ENCODE measurements at regions not wholly inside any gene's neighbourhood (a gene's known extent, or its start where the extent isn't known, plus 50 kb on each side); places are given as distances from the start of the nearest gene placed in this dataset.

DNA sequence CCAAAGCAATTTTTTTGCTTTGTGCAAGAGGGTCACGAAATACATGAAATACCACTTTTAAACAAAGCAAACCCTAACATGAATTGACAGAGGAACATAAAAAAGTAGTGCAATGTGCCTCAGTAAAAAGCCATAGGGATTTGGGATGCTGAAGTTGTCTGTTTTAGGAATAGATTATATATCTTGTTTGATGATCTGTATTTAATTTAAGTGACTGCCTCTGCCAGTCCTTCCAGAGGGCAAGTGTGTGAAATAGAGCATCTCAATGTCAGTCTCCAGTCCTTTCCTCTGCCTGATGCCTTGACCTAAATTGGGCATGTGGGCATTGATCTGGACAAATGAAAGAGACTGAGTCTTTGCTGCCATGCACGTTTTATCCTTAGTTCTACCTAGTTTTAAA, 222.8 kb downstream of the PTPRC start:
- no peak for DNase-seq (ENCODE audit: low read depth in 2 of 3, low spot score in 2 of 3)

DNA sequence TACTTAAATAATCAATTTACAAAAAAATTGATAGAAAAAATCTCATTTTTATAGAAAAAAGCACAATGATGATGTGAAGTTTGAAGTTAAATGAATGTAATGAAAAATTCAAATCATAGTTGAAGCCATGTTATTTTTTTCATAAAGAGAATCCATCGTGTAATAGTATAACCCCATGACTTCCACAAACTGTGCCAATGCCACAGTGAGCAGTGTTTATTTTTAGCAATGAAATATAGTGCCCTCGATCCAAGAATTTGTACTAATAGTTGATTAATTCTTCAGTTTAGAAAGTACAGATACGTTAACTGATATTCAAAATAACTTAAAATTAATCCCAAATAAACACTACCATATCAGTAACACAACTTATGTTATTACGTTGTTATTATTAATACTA, 225.9 kb downstream of the PTPRC start:
- DNase-seq (ENCODE audit: low read depth in 2 of 3, low spot score in 2 of 3) = no peak

DNA sequence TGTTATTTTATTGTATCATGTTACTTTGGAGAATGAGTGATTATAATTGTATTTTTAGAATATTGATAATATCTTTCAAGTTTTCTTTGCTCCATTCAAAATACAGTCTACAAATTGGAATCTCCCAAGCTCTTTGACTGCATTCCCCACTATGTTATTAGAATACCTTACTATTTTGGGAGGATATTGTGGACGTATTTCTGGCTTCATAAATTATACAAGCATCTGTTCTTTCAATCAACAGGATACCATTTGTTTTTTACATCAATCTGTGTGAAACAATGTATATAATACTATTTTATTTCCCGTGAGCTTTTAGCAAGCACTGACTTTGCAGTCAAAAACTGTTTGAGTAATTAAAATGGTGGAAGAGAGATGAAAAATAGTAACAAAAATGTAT, 226.5 kb downstream of the PTPRC start:
- DNase-seq (ENCODE audit: low read depth in 2 of 3, low spot score in 2 of 3) = no peak

- DNase-seq (ENCODE audit: low read depth in 2 of 3, low spot score in 2 of 3) = no peak
Measured at GRCh38 chr1:198867182-198867581, 228.3 kb downstream of the PTPRC start.

DNA sequence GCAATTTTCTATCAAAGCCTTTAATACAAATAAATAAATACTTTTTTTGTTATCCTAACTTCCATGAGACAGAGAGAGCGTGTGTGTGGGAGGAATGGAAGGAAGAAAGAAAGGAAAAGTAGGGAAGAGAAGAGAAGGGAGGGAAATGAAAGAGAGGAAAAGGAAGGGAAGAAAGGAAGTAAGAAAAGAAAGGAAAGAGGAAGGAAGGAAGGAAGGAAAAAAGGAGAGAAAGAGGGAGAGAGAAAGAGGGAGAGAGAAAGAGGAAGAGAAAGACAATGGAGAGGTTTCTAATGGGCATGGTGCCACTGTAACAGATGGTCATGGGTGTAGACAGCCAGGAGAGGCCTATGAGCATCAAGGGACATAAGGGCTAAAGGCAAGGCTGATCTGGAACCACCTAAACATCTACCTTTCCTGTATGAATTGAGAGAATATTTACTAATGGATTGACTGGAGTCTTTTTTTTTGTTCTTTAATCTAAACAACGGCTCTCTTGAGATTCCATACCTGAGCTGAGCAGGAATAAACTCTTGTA, 234.9 kb downstream of the PTPRC start:
- DNase-seq (ENCODE audit: low read depth in 2 of 3, low spot score in 2 of 3) = no peak

GRCh38 chr1:198876371-198876871, 237.6 kb downstream of the PTPRC start:
- no peak for DNase-seq (ENCODE audit: low read depth in 2 of 3, low spot score in 2 of 3)

GRCh38 chr1:198878566-198878965, 239.7 kb downstream of the PTPRC start:
- no peak for DNase-seq (ENCODE audit: low read depth in 2 of 3, low spot score in 2 of 3)

GRCh38 chr1:198879711-198880306, 241.0 kb downstream of the PTPRC start:
- DNase-seq (ENCODE audit: low read depth in 2 of 3, low spot score in 2 of 3) = no peak

GRCh38 chr1:198880397-198880796, 241.6 kb downstream of the PTPRC start:
- DNase-seq (ENCODE audit: low read depth in 2 of 3, low spot score in 2 of 3) = no peak

GRCh38 chr1:198880818-198881597, 242.2 kb downstream of the PTPRC start:
- DNase-seq (ENCODE audit: low read depth in 2 of 3, low spot score in 2 of 3) = no peak

DNA sequence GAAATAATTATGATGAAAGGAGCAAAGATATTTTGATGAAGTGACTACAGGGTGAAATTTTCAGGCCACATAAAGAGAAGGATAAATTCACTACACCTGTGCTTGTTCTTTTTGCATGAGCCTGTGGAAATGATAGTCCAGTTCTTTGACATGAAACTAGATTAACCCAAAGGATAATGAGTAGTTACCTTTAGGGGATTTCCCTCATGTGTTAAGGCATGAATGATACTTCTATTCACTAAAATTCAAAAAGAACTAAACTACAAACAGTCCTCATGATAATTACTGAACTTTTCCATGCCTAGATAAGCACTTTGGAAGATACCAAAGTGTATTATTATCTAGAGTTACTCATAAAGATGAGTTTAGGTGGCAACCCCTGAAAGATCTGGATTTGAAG, 244.3 kb downstream of the PTPRC start:
- DNase-seq (ENCODE audit: low read depth in 2 of 3, low spot score in 2 of 3) = no peak

- DNase-seq (ENCODE audit: low read depth in 2 of 3, low spot score in 2 of 3) = no peak
Measured at GRCh38 chr1:198887866-198888265, 249.0 kb downstream of the PTPRC start.

- no peak for DNase-seq (ENCODE audit: low read depth in 2 of 3, low spot score in 2 of 3)
Measured at GRCh38 chr1:198888379-198888943, 249.6 kb downstream of the PTPRC start.

DNA sequence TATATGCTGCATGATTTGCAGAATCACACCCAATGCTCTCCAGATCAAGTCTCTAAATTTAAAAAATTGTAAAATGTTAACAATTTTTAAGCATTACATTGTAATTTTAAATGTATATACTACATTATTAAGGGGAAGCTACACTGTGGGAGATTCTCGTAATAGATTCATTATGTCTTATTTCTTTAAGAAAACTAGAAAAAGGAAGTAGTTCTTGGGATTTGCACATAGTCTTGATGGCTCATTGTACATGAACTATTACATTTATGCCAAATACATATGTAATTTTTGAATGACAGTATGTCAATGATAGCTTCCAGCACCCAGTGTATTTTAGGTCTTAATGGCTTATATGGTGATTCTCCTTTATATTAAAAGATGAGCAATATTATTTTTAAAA, 250.3 kb downstream of the PTPRC start:
- no peak for DNase-seq (ENCODE audit: low read depth in 2 of 3, low spot score in 2 of 3)

GRCh38 chr1:198889749-198890148, 250.9 kb downstream of the PTPRC start:
- DNase-seq (ENCODE audit: low read depth in 2 of 3, low spot score in 2 of 3) = no peak

DNA sequence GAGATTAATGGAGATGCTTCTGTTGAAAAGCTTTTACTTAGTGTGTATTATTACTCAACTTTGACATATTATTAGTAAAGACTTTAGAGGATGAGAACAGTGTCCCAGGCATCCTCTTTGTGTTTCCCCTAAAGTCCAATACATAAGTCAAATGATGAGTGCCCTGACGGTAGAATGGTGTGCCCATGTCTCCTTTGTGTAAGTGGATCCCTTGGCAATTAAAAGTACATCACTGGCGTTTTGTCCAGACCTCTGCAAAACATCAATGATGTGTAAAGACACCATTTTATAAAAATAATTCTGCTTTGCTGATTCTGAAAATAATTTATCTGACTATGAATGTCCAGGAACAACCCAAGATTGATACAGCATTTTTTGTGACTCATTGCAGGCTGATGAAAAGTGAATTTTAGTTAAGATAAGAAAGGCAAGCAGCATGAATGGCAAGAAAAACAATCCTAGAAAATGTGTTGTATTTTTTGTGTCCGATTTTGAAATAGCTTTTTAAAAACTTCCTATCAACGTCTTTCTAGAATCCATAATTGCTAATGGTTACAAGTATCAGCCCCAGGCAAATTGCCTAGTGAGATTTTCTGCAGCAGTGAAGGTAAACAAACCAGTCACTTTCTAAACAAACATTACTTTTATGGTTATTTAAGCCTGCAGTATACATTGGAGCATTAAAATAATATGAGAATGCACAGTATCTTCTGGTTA, 251.5 kb downstream of the PTPRC start:
- no peak for DNase-seq (ENCODE audit: low read depth in 2 of 3, low spot score in 2 of 3)

DNA sequence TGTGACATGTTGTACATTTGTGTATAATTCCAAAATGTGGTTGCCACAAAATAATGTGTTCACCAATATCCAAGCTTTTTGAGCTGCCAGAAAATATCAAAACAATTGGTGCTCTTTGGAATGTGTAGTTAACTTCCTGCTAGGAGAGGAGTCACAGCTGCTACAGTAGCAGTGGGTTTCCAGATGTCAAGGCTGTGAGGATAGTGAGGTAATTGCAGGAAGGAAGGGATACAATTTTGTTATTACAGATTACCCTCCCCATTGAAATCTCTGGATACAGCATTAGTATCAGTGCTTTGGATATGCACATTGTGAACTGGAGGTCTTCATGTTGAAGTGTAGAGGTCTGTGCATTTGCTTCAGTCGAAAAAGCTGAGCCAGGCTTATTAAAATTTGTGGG, 253.2 kb downstream of the PTPRC start:
- DNase-seq (ENCODE audit: low read depth in 2 of 3, low spot score in 2 of 3) = no peak

- DNase-seq (ENCODE audit: low read depth in 2 of 3, low spot score in 2 of 3) = no peak
Measured at GRCh38 chr1:198893141-198893540, 254.3 kb downstream of the PTPRC start.

DNA sequence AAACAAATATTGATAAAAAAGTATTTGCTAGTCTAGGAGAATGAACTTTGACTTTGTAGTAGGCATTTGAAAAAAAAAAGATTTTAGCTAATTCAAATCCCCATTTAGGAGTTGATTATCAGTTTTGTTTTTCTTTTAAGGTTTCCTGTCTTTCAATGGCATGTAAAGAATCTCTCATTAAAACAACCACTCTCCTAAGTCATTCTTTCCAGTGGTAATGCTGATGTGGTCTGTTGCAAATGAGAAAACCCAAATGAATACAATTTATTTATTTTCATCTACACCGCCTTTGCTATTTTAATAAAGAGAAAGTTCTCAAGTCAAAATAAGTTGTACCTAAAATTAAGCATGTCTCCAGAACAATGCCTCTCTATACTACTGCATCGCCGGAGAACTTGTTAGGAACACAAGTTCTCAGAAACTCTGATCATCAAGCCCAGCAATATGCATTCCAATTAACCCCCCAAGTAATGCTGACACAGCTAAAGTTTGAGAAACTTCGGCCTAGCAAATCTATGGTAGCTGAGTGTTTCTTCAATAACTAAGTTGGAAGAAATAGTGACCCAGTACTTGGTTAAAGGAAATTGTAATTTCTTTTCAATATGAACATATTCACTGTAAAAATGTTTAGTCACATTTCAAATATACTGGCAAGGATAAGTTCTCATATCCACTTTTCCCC, 255.1 kb downstream of the PTPRC start:
- DNase-seq (ENCODE audit: low read depth in 2 of 3, low spot score in 2 of 3) = no peak

DNA sequence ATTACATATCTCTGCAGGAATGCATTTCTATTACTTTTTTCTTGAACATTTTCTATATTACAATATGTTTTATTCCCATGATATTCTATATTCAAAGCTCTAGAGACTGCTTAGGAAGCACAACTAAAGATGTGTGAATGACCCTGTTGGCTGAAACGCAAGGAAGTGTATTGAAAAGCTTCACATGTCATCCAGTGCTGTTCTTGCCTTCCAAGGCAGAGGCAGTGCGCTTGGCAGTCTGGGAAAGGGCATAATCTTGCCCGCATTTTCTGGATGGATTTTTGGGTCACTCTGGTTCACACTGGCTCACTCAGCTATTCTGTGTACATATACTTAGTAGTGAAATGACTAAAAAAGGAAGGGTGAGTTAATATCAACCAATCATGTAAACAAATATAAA, 262.4 kb downstream of the PTPRC start:
- DNase-seq (ENCODE audit: low read depth in 2 of 3, low spot score in 2 of 3) = no peak

DNA sequence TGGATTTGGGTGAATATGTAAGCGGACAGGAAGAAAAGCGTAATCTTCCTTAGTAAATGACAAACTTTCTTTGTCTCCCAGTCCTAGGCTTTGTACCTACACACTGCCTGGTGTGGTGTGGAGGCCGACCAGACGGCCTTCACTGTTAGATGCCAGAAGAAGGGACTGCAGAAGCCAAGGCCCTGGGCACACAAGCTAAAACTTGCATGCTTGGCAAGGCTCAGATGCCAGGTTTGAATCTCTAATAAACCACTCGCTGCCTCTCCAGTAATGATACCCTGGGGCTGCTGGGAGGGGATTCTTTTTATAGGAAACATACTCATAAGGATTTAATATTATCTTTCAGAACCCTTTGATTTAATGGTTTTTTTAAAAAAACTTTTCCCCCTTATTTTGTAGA, 263.8 kb downstream of the PTPRC start:
- no peak for DNase-seq (ENCODE audit: low read depth in 2 of 3, low spot score in 2 of 3)

All from activated CD8-positive, alpha-beta memory T cell treated with anti-CD3 and anti-CD28 coated beads for 48 hours (primary cell).